Nucleus accumbens (tissue), 56 donors: ENCODE measurements at regions not wholly inside any gene's neighbourhood (a gene's known extent, or its start where the extent isn't known, plus 50 kb on each side); places are given as distances from the start of the nearest gene placed in this dataset.

Source experiments
- DNase-seq, 56 donors: peaks; one replicate each; lab custom pipeline; 2025; lab: John Stamatoyannopoulos, UW

DNA sequence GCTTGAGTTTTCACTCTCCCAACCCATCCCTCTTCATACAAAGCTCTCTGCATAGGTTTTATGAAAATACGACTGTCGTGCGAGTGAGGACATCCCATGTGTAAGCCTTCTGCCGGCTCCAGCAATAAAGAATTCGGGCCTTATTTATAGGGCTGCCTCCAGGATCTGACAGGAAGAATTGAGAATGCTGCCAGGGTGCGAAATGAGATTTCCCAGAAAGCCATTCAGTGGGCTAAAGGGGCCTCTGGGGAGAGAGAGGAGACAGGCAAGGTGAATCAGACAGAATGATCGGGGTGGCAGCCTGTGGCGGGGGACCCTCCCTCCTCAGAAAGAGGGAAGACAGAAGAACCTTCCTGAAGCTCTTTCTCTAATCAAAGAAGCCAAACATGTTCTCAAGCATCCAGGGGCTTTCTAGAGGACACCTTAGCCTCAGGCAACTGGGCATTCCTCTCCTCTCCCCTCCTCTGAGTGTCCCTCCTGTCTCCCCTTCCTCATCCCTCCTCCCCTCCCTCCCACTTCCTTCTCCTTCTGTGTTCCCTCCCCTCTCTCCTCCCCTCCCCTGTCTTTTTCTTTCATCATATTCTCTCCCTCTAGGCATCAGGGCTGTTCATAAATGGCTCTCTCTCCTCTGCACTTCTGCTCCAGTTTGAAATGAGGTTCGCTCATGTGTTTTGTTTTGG lies 410.9 kb downstream of the TYW1 start:
- peak in 1 of 56 donors; percentile 4 for DNase-seq

DNA sequence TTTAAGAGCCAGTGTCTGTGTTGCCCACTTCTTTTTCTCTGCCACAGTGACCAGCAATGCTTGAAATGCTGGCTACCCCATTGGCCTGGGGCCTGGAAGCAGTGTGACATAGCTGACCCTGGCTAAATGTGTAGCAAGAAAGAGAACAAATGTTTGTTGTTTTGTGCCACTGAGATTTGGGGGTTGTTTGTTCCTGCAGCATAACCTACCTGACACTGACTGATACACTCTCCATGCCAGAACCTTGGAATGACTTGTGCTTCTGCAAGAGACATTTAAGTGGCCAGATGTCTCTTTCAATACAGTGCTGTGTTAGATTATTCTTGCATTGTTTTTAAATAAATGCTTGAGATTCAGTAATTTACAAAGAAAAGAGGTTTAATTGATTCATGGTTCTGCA lies 411.5 kb downstream of the TYW1 start:
- no peak for DNase-seq

DNA sequence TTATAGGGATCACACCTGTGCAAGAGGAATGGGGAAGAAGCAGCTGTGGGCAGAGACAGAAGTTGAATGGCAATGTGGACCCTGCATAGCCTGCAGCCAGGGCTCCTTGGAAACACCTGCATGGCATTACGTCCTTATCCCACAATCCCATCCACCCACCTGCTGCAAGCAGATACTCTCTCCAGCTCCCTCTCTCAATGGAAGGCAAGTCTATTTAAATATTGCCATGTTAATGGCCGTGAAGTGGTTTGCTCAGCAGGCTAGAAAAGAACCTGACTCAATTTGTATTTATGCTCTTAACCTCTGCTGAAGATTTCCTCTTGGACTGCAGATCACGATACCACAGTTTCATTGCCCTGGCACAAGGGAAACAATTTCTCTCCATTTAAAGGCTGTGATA lies 417.0 kb downstream of the TYW1 start:
- no peak for DNase-seq

DNA sequence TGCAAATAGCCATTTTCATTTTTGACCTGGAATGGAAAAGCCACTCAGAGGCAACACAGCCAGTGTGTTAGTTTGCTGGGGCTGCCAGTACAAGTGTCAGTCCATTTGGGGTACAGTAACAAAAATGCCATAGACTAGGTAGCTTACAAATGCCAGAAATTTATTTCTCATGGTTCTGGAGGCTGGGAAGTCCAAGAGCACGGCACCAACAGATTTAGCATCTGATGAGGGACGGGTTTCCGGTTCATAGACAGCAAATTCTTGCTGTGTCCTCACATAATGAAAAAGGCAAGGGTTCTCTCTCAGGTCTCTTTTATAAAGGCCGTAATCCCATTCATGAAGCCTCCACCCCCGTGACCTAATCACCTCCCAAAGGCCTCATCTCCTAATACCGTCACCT lies 418.2 kb downstream of the TYW1 start:
- no peak for DNase-seq

DNA sequence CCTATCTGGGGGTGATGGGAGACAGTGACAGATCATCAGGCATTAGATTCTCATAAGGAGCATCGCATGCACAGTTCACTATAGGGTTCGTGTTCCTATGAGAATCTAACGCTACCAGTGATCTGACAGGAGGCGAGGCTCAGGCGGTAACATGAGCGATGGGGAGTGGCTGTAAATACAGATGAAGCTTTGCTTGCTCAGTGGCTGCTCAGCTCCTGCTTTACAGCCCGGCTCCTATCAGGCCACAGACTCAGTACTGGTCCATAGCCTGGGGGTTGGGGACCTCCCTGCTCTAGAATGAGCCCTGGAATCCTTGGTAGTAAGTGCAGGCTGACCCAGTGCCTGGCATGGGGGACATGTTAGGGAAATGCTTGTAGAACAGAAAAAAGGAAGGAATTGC lies 426.0 kb downstream of the TYW1 start:
- no peak for DNase-seq

DNA sequence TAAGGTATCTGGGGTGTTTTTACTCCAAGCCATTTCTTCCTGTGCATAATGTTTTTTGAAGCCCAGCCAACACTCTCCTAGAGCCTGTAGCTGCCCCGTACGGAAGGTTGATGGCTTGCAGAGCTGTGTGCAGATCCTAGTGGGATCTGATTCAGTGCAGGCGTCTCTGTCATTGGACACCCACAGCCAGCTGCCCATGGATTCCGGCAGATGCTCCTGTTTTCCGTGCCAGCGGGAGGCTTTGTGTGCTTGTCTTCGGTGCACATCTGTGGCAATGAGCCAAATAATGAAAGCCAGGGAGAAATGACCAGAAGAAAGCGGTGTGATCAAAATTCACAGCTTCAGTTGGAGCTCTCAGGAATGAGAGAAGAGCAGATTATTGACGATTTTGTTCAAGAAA lies 426.4 kb downstream of the TYW1 start:
- no peak for DNase-seq

DNA sequence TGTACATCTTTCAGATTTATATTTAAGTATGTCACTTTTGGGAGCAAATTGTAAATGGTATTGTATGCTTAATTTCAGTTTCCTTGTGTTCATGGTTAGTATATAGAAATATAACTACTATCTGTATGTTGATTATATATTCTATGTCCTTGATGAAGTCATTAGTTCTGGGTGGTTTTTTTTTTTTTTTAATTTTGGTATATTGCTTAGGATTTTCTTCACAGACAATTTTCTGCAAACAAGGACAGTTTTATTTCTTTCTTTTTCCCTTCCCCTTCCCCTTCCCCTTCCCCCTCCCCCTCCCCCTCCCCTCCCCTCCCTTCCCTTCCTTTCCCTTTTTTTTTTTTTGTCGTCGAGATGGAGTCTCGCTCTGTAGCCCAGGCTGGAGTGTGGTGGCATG lies 430.0 kb downstream of the TYW1 start:
- no peak for DNase-seq

DNA sequence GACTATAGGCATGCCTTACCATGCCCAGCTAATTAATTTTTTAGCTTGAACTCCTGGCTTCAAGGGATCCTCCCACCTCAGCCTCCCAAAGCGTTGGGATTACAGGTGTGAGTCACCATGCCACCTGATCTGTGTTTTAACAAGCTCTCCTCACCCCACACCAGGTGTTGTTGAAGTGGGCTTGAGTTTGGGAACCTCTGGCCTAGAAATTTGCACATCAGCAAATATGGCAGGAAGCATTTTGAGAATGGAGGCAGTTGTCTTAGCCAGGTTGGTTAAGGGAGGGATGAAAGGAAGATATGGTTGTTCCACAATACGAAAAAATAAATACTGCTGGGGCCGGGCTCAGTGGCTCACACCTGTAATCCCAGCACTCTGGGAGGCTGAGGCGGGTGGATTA lies 433.1 kb downstream of the TYW1 start:
- no peak for DNase-seq

DNA sequence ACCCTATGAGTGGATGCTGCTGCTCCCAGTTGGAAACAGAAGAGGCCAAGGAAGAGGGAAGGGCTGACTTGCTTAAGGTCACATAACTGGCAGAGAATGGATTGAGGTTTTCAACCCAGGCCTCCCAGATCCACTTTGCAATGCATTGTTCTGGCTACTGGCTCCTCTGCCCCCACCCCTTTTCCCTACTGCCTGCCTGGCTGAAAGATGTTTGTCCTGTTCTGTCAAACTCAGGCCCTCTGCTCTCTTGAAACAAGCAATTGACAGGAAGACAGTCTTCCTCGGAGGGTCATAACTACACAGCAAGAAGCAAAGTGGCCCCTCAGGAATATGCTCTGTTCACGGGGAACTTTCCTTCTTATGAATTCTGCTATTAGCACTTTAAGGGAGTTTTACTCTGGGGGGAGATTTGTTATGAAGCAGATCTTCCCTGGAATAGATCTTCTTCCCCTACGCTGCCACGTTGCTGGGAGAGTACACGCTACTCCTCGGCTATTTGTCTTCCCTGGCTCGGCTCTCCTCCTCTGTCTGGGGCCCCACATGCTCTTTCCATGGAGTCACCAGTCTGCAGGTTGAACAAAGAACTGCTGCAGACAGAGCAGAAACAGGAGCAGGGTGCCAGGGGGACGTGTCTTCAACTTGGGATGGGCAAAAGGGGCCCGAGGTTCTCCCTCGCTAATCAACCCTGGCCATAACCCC lies 436.1 kb downstream of the TYW1 start:
- no peak for DNase-seq

DNA sequence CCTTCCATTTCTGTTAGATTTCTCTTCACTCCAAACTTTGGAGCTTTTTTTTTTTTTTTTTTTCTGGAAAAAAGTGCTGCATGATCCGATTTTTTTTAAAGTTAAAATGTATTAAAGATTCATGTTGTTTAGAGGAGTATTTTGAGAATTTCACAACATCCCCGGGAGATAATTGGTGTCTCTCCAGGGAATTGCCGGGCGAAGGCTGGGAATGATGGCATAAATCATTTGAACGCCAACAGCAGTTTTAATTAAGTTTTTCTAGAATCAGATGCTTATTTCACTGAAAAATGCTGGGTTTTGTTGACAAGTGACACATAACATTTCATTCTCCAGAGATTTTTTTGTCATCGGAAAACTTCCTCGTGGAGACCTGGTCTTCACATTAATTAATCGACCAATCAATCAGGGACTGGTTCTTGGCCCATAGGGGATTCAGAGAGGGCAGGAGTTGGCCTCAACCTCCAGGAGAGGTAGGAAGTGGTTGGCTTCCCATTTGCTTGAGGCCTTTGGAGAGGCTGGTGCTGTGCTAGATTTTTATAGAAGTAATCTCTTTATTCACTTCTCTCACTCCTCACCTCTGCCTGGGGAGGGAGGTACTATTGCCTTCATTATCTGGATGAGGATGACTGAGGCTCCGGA lies 439.4 kb downstream of the TYW1 start:
- DNase-seq, result no peak

DNA sequence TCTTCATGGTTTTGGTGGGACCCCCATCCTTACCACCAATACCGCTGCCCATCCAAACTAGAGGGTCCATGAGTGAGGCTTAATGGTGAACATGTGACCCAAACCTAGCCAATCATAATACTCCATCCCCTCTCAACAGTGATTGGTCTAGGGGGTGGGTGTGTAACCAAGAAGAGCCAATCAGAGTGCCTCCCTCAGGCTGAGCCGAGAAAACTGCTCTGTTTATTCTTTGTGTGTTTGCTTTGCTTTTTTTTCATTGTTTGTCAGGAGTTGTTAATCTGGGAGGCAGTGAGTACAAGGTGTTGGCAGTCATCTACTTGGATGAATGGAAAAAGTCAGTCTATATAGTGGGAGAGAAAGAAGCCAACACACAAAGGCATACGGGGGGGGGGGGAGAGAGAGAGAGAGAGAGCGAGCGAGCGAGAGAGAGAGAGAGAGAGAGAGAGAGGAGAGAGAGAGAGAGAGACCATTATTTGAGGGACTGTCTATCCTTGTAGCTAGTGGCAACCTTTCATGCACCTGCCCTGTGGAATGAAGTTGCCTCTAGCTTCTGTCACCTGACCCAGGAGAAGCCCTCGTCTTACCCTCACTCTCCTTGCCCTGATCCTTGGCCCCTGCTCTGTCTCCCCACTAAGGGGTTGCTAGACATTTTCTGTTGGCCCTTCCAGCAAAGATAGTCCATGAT lies 441.7 kb downstream of the TYW1 start:
- DNase-seq, result no peak

DNA sequence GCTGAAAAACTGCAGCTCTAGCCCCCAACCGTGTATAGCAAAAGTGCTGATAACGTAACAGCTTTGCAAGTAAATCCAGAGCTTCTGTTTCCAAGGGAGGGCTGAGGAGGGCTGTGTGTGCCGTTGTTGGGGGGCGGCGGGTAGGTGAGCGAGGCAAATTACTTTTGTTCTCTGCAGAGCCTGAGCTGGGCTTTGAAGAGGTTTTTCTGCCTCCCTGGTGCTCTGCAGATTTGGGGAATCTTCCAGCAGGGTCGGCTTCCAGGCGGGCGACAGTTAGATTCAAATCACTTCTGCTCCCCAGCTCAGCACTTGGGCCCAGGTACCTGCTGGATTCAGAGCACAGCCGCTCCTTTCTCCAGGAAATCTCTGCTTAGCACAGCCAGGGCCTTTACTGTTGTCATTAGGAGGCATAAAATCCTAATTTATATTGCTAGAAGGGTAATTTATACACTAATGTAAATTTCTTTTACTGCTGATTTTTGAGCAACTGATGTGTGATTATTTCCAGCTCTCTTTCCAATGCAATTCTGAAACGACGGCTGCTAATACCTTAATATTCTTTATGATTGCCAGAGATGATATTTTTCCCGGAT lies 442.4 kb downstream of the TYW1 start:
- DNase-seq, result peak in 2 of 56 donors; percentile 9 to 20

DNA sequence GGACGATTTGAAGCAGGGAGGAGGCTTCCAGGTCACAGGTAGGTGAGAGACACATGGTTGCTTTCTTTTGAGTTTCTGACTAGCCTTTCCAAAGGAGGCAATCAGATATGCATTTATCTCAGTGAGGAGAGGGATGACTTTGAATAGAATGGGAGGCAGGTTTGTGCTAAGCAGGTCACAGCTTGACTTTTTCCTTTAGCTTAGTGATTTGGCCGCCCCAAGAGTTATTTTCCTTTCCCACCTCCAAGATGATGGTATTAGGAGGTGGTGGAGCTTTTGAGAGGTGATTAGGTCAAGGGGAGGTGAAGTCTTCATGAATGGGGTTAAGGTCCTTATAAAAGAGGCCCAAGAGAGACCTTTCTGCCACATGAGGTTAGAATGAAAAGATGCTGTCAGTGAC lies 443.7 kb downstream of the TYW1 start:
- DNase-seq, result no peak

DNA sequence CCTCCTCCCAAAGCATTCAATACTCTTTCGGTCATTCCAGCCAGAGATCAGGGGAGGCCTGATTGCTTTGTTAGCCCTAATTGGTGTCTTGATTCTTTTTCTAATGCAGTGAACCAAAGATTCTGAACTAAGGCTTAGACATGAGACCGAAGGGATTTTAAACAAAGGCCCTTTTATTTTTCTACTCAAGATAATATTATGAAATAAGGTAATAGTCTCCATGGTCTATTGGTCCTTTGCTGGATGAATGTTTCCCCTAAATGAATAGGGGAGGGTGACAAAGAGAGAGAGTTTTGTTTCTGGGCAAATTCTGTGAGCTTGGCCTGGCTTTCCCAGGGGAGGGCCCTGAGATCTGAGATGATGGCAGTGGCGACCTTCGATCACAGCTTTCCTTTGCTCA lies 449.1 kb downstream of the TYW1 start:
- no peak for DNase-seq

DNA sequence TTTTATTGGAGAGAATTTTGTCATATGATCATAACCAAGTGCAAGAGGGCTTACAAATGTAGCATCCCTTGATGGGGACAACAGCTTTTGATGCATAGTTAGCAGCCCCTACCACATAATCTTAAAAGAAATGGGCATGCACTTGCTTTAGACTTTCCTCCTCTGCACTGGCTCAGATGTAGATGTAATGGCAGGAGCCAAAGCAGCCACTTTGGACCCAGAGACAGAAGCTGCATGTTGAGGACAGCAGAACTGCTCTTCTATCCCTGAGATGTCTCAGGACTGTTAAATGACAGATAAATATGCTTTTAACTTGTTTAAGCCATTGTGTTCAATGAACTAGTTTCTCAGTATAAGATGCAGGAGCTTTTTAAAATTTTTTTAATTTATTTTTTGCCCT lies 450.7 kb downstream of the TYW1 start:
- no peak for DNase-seq

DNA sequence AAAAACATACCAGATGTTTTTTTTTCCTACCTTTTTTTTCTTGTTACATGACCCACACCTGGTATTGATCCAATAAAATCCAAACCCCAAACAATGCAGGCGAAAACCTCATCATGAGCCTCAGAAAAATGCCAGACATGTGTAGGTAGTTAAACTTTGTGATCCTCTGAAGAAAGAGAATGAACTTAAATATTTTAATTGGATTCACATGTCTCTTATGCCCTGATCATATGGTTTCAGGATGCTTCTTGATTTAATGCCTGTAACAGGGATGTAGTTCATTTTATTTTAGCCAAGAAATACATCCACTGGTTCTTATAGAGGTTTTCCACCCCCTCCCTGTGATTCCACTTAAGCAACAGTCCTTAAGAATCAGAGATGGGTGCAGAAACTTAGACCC lies 451.6 kb downstream of the TYW1 start:
- DNase-seq, result no peak

DNA sequence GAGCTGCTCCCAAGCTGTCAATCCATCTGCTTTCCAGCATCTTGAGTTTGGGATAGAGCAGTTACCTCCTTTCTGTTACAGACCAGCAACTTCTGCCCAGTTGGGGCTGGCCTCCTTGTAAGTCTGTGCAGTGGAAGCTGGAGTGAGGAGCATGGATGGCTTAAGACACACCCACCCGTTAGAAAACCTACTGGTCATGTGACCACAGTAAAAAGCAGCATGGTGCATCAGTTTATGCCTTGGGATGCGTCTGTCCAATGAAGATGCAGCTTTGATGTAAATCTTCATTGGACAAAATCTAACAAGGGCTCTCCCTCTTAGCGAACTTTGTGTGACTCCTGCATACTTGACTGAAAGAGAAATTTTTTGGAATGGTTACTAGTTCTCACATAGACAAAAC lies 453.5 kb downstream of the TYW1 start:
- no peak for DNase-seq

DNA sequence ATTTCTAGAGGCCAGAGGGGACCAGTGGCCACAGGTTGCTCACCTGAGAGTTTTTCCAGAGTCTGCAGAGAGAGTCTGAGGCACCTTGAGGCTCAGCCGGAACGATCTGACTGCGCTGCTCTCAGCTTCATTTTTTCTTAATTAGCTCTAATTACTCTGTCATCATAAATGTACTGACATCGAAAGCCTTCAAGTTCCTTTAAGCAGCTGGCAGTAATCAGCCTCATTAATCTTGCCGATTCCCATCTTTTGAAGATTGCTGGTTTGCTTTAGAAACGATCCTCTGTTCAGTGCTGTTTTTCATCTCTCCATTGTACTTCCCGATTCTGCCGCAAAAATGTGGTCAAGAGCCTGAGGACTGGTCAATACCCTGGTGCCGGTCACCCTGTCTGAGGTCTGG lies 454.7 kb downstream of the TYW1 start:
- no peak for DNase-seq

DNA sequence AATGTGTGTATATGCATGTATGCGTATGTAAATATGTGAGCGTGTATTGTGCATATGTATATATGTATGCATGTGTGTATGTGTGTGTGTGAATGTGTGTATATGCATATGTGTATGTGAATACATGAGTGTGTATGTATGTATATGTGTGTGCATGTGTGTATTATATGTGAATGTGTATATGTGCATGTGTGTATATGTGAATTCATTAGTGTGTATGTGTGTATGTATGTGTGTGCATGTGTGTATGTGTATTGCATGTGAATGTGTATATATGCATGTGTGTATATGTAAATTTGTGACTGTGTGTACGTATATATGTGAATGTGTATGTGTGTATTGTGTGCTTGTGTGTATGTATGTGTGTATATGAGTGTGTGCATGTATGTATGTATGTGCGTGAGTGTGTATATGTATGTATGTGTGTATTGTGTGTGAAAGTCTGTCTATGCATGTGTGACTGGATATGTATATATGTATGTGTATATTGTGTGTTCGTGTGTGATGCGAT lies 455.9 kb downstream of the TYW1 start:
- DNase-seq, result no peak

DNA sequence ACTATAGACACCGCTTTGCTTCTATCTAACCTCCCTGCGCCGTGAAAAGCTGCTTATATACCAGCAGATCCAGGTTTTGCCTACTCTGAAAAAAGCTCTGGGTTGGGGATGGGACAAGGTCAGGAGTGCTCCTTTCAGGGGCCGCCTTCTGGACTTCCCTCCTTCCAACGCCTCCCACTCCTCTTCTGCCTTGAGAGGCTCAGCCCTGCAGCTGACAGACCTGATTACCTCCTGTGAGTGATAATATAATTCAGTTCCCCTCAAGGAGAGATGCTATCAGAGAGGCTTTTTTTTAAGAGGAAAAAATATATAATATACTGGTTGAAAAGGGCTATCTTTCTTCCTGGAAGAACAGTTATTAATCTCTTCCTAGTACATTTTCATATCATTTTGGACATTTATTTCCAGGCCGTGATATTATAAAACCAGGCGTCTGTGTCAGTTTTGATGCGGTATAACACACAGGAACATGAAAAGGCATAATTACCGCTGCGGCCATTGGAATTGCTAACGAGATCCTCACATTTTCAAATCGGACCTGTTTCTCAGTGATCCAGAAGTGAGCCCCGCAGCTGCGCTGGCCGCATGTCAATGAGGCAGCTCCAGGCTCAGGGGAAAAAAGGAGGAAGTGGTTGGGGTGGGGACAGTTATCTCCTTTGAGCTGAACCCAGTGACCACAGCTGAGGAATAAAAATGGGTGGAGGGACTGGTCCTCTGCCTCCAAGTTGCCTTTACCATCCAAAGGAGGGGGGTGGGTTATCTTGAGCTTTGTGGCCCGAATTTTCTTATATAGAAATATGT lies 457.1 kb downstream of the TYW1 start:
- DNase-seq, result no peak
